Caco-2 (cell line): ENCODE measurements at regions not wholly inside any gene's neighbourhood (a gene's known extent, or its start where the extent isn't known, plus 50 kb on each side); places are given as distances from the start of the nearest gene placed in this dataset.

Experiments used
- BruUV-seq: library from RNA; stranded (reverse); fragments of 400-500 nt; replicated peaks from 2 replicates; lab custom pipeline; 2021; lab: Mats Ljungman, UMichigan
- CTCF ChIA-PET: fragments of 300-600 bp; sonication (Branson Sonifier 250); formaldehyde crosslinking; loops from one replicate; lab custom pipeline; 2022; ENCODE audit warnings: antibody characterized with exemption; lab: Charles Lee
- POLR2A ChIA-PET: fragments of 300-600 bp; sonication (Branson Sonifier 250); formaldehyde crosslinking; loops from one replicate; lab custom pipeline; 2022; ENCODE audit warnings: antibody characterized with exemption; lab: Charles Lee
- DNase-seq, 2 experiments: peaks; one replicate each; pipeline versions ENCODE4 v3.0.0 to v3.0.0-alpha.2; 2020 to 2022
- H3K27me3 ChIP-seq: replicated peaks from 2 replicates; pipeline ENCODE4 v1.6.0; 2011; ENCODE audit warnings: low read length; ENCODE audit not compliant: control insufficient read depth, insufficient read depth
- H3K36me3 ChIP-seq: 2 replicates; pipeline ENCODE4 v1.5.1; 2011; ENCODE audit warnings: low read length; ENCODE audit not compliant: control insufficient read depth, insufficient read depth
- H3K4me1 ChIP-seq: fragments of 250-450 bp; sonication (Bioruptor Pico); 2 replicates; pipeline ENCODE4 v1.5.1; 2020; ENCODE audit warnings: mild to moderate bottlenecking
- H3K4me3 ChIP-seq: 2 replicates; pipeline ENCODE4 v1.5.1; 2011; ENCODE audit warnings: low read depth, mild to moderate bottlenecking, control low read depth, low read length
- H3K9me3 ChIP-seq: fragments of 250-450 bp; sonication (Bioruptor Pico); 2 replicates; pipeline ENCODE4 v1.5.1; 2020; ENCODE audit warnings: mild to moderate bottlenecking, moderate library complexity
- H3K27ac Mint-ChIP-seq: one replicate; pipeline ENCODE4 v1.8.0; 2022; ENCODE audit warnings: mixed read lengths; ENCODE audit not compliant: unreplicated experiment
- H3K27me3 Mint-ChIP-seq: one replicate; pipeline ENCODE4 v1.8.0; 2022; ENCODE audit warnings: mixed read lengths; ENCODE audit not compliant: insufficient read depth, unreplicated experiment
- H3K36me3 Mint-ChIP-seq: one replicate; pipeline ENCODE4 v1.8.0; 2022; ENCODE audit warnings: mild to moderate bottlenecking, mixed read lengths; ENCODE audit not compliant: insufficient read depth, unreplicated experiment
- H3K4me1 Mint-ChIP-seq: one replicate; pipeline ENCODE4 v1.8.0; 2022; ENCODE audit warnings: low read depth, mixed read lengths; ENCODE audit not compliant: unreplicated experiment
- H3K4me3 Mint-ChIP-seq: one replicate; pipeline ENCODE4 v1.8.0; 2022; ENCODE audit warnings: mild to moderate bottlenecking, moderate library complexity, mixed read lengths; ENCODE audit not compliant: unreplicated experiment
- H3K9me3 Mint-ChIP-seq: one replicate; pipeline ENCODE4 v1.8.0; 2022; ENCODE audit warnings: mixed read lengths; ENCODE audit not compliant: unreplicated experiment
- intact Hi-C: fragments of 100-400 bp; cut with micrococcal nuclease; formaldehyde crosslinking; loops from one replicate; pipeline ENCODE4 v1.10.0; 2022; ENCODE audit not compliant: unreplicated experiment
- TF ChIP-seq, protein P1 (sequence below), 2 experiments: fragments of 200-600 bp in 1 of 2; IDR thresholded peaks; 1 replicate in 1 of 2; 2 replicates in 1 of 2; pipeline versions ENCODE4 v1.5.1 to v1.8.0; 2011 to 2022; ENCODE audit warnings: antibody characterized with exemption in 1 of 2, control low read depth in 1 of 2, inconsistent platforms in 1 of 2, low read depth in 1 of 2, low read length in 1 of 2, mild to moderate bottlenecking in 1 of 2, moderate library complexity in 1 of 2; ENCODE audit not compliant: insufficient read depth in 1 of 2, severe bottlenecking in 1 of 2, unreplicated experiment in 1 of 2

DNA sequence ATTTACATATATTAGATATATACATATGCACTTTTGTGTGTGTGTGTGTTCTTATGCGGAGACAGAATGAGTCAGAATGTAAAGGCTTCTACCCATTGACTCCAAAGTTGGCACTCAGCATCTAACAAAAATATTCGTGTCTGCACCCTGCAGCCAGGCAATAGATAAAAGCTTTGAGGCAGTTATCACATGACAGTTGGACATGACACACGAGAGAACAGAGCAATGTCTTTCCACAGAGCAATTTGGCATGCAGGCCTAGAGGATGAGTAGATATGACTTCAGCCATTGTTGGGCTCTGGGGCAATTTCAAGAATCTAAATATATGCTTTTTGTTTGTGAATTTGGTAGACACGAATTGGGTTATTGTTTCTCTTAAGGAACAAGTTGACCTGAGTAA is 391.2 kb downstream of the SLITRK2 start:
- Histone ChIP-seq H3K9me3 (no peaks in the 10 kb centered on the region), H3K36me3 (no peaks in the 10 kb centered on the region), H3K4me1 (no peaks in the 10 kb centered on the region), H3K4me3 (no peak overlapping the region), H3K27me3 (no peaks in the 10 kb centered on the region)
- H3K4me1 Mint-ChIP-seq, result no peaks in the 10 kb centered on the region
- BruUV-seq, result no TSS peak
- peaks cover 8% of the 10 kb centered on the region for H3K9me3 Mint-ChIP-seq
- DNase-seq, result no peak
- POLR2A ChIA-PET, result no interaction called here
- CTCF ChIA-PET, result no interaction called here
- H3K27me3 Mint-ChIP-seq, result no peaks in the 10 kb centered on the region
- H3K36me3 Mint-ChIP-seq, result no peaks in the 10 kb centered on the region
- TF ChIP-seq, protein P1, sequence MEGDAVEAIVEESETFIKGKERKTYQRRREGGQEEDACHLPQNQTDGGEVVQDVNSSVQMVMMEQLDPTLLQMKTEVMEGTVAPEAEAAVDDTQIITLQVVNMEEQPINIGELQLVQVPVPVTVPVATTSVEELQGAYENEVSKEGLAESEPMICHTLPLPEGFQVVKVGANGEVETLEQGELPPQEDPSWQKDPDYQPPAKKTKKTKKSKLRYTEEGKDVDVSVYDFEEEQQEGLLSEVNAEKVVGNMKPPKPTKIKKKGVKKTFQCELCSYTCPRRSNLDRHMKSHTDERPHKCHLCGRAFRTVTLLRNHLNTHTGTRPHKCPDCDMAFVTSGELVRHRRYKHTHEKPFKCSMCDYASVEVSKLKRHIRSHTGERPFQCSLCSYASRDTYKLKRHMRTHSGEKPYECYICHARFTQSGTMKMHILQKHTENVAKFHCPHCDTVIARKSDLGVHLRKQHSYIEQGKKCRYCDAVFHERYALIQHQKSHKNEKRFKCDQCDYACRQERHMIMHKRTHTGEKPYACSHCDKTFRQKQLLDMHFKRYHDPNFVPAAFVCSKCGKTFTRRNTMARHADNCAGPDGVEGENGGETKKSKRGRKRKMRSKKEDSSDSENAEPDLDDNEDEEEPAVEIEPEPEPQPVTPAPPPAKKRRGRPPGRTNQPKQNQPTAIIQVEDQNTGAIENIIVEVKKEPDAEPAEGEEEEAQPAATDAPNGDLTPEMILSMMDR (IDR thresholded peaks at IDR 0.05; ENCODE audit: insufficient read depth in 1 of 2, low read depth in 1 of 2, low read length in 1 of 2, severe bottlenecking in 1 of 2, unreplicated experiment in 1 of 2), result no peak
- intact Hi-C loops, result no loop called here
- H3K27ac Mint-ChIP-seq, result no peak overlapping the region
- H3K4me3 Mint-ChIP-seq, result no peak overlapping the region

DNA sequence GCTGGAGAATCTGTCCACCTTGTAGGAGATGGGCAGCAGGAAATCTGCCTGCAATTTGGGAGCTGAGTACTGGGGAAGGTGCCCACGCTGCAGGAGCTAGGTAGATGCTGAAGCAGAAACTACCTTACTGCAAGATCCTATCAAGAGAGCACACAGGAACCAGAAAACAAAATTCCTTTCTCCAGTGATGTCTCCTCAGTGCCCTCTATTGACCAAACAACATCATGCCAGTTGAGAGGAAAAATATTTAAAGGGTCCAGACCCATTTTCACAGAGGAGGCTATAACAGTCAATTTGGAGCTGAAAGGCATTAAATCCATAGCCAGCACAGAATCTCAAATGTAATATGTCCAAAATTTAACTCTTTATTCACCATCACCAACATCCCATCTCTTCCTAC is 406.8 kb downstream of the SLITRK2 start:
- DNase-seq, result no peak
- intact Hi-C loops, result no loop called here
- POLR2A ChIA-PET, result no interaction called here
- Mint-ChIP-seq H3K4me1 (no peaks in the 10 kb centered on the region), H3K27me3 (no peaks in the 10 kb centered on the region), H3K27ac (no peak overlapping the region), H3K4me3 (no peak overlapping the region), H3K9me3 (peaks cover 10% of the 10 kb centered on the region), H3K36me3 (no peaks in the 10 kb centered on the region)
- no peaks in the 10 kb centered on the region for H3K9me3 ChIP-seq
- H3K4me3 ChIP-seq, result no peak overlapping the region
- CTCF ChIA-PET, result no interaction called here
- TF ChIP-seq, protein P1 (IDR thresholded peaks at IDR 0.05; ENCODE audit: insufficient read depth in 1 of 2, low read depth in 1 of 2, low read length in 1 of 2, severe bottlenecking in 1 of 2, unreplicated experiment in 1 of 2), result no peak
- no TSS peak for BruUV-seq
- no peaks in the 10 kb centered on the region for H3K27me3 ChIP-seq
- no peaks in the 10 kb centered on the region for H3K4me1 ChIP-seq
- no peaks in the 10 kb centered on the region for H3K36me3 ChIP-seq

DNA sequence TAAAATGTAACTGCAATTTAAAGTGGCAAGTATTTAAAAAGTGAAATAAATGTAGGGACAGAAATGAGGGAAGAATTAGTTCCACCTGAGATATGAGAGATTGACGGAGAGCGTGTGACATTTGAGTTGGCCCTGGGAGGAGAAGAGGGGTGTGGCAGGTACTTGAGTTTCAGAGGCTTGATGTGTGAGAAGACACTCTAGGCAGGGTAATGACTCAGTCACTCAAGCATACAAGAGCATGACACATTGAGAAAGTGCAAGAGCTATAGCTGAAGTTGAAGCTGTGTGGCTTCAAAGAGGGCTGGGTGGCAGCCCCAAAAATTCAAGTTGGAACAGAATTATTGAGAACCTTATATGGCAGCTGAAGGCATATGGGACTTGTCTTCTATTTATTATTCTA is 420.5 kb downstream of the SLITRK2 start:
- H3K4me3 ChIP-seq, result no peak overlapping the region
- no peak overlapping the region for H3K27ac Mint-ChIP-seq
- H3K9me3 ChIP-seq, result no peaks in the 10 kb centered on the region
- ChIA-PET CTCF (no interaction called here), POLR2A (no interaction called here)
- H3K36me3 Mint-ChIP-seq, result no peaks in the 10 kb centered on the region
- intact Hi-C loops, result no loop called here
- no peak overlapping the region for H3K4me3 Mint-ChIP-seq
- H3K27me3 Mint-ChIP-seq, result no peaks in the 10 kb centered on the region
- H3K4me1 ChIP-seq, result no peaks in the 10 kb centered on the region
- no peaks in the 10 kb centered on the region for H3K9me3 Mint-ChIP-seq
- BruUV-seq, result no TSS peak
- TF ChIP-seq, protein P1 (IDR thresholded peaks at IDR 0.05; ENCODE audit: insufficient read depth in 1 of 2, low read depth in 1 of 2, low read length in 1 of 2, severe bottlenecking in 1 of 2, unreplicated experiment in 1 of 2), result no peak
- H3K36me3 ChIP-seq, result no peaks in the 10 kb centered on the region
- no peaks in the 10 kb centered on the region for H3K27me3 ChIP-seq
- DNase-seq, result no peak
- H3K4me1 Mint-ChIP-seq, result no peaks in the 10 kb centered on the region
